ENCODE measurements at regions not wholly inside any gene's neighbourhood (a gene's known extent, or its start where the extent isn't known, plus 50 kb on each side); places are given as distances from the start of the nearest gene placed in this dataset.

DNA sequence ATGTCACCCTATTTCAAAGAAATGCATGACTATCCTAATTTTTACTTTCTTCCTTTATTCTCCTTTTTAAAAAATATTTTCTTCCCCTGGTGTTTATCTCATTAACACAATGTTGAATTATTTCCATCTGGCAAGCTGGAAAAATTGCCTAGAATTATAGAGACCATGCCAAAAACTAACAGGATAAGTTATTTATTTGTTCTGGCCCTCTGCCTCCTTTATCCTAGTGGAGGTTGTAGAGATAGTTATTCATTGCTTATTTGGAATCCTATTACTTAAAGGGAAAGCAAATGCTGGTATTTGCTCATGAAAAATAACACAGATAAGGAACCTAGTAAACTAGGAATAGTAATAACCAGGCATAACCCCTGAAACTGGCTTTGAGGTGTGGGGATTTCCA is 684.9 kb upstream of the KIF2B start:
- in situ Hi-C loops (cut with MboI; ENCODE audit: low sequenced_read_pairs in 4 of 4) (loop anchor here in 1 of 4 donors (10.0 to 25.0 kb wide), 2 partner anchors 47 to 551 kb away; no protein-coding TSS in a partner anchor), intact Hi-C loops (cut with DNase I; ENCODE audit: low total_unique reads) (no loop called here)
- no peak overlapping the region for H3K27ac ChIP-seq
- H3K4me3 ChIP-seq, result no peak overlapping the region
- H3K27me3 ChIP-seq, result no peaks in the 10 kb centered on the region
- ATAC-seq (no peak), DNase-seq (no peak)
- no peaks in the 10 kb centered on the region for H3K9me3 ChIP-seq
- TF ChIP-seq, protein P1, sequence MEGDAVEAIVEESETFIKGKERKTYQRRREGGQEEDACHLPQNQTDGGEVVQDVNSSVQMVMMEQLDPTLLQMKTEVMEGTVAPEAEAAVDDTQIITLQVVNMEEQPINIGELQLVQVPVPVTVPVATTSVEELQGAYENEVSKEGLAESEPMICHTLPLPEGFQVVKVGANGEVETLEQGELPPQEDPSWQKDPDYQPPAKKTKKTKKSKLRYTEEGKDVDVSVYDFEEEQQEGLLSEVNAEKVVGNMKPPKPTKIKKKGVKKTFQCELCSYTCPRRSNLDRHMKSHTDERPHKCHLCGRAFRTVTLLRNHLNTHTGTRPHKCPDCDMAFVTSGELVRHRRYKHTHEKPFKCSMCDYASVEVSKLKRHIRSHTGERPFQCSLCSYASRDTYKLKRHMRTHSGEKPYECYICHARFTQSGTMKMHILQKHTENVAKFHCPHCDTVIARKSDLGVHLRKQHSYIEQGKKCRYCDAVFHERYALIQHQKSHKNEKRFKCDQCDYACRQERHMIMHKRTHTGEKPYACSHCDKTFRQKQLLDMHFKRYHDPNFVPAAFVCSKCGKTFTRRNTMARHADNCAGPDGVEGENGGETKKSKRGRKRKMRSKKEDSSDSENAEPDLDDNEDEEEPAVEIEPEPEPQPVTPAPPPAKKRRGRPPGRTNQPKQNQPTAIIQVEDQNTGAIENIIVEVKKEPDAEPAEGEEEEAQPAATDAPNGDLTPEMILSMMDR (IDR thresholded peaks at IDR 0.05 in 4 of 5, conservative IDR thresholded peaks at IDR 0.05 in 1 of 5), result no peak
- TF ChIP-seq POLR2A (IDR thresholded peaks at IDR 0.05), result no peak
- H3K36me3 ChIP-seq, result no peaks in the 10 kb centered on the region
- peaks cover 9 to 15% of the 10 kb centered on the region in 2 donors for H3K4me1 ChIP-seq

DNA sequence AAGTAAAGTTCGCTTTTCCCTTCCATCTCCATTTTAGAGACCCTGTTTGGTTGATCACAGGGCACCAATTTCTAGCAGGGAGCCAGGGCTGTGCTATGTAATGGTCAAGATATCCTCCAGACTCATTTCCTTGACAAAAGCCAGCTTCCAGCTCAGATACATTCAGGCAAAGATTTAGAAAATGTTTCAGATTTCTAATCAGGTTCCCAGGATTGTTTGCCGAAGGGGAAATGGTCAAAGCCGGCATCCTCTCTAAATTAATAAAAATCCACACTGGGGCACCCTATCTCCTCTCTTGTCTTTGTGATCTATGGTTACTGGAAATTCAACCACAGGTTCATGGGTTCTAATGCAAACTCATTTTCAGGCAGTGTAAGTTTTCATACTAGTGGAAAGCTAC is 686.8 kb upstream of the KIF2B start:
- ATAC-seq, result no peak

DNA sequence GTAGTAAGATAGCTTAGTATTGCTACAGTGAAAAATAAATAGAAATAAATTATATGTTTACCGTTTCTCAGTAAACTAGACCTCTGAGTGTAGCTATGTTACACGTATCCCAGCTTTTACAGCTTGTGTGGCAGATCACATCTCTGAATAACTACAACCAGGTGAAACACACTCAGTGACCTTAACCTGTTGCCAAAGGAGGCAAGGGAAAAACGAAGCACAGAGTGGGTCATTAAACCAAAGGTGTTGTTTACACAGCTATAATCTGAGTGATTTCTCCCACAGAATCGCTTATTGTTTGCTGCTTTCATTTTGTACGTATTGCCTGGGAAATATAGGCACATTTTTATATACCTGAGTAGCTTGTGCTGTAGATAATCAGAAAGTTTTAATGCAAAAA is 688.2 kb upstream of the KIF2B start:
- intact Hi-C loops (cut with DNase I; ENCODE audit: low total_unique reads), result no loop called here

More for the DNA sequence above, 686.8 kb upstream of the KIF2B start:
- Histone ChIP-seq H3K27ac (no peak overlapping the region), H3K4me1 (peaks cover 11 to 15% of the 10 kb centered on the region in 2 donors), H3K9me3 (no peaks in the 10 kb centered on the region), H3K27me3 (no peaks in the 10 kb centered on the region), H3K36me3 (no peaks in the 10 kb centered on the region), H3K4me3 (no peak overlapping the region)
- in situ Hi-C loops (cut with MboI; ENCODE audit: low sequenced_read_pairs in 4 of 4), result loop anchor here in 1 of 4 donors (10.0 to 25.0 kb wide), 2 partner anchors 49 to 549 kb away; no protein-coding TSS in a partner anchor
- no peak for TF ChIP-seq POLR2A (IDR thresholded peaks at IDR 0.05)
- TF ChIP-seq, protein P1 (IDR thresholded peaks at IDR 0.05 in 4 of 5, conservative IDR thresholded peaks at IDR 0.05 in 1 of 5), result no peak
- intact Hi-C loops (cut with DNase I; ENCODE audit: low total_unique reads), result no loop called here
- no peak for DNase-seq

DNA sequence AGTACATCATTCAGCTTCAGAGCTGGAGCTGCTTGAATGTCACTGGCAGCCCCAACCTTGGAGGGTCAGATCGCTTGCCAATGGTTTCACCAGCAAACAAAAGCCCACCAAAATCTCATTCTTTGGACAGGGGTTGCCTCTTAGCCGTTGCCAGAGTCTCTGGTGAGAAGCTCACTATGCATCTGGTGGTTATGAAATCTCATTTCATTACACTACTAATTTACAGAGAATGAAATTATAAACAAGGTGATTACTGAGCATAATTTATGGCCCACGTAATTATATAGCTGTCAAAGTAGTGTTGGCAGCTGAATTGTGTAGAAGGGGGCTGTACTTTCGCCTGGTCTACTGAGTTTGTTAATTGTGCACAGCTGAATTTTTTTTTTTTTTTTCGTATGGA is 688.9 kb upstream of the KIF2B start:
- intact Hi-C loops (cut with DNase I; ENCODE audit: low total_unique reads), result no loop called here
- TF ChIP-seq, protein P1 (IDR thresholded peaks at IDR 0.05 in 4 of 5, conservative IDR thresholded peaks at IDR 0.05 in 1 of 5), result no peak
- TF ChIP-seq POLR2A (IDR thresholded peaks at IDR 0.05), result no peak
- DNase-seq (no peak), ATAC-seq (no peak)
- H3K27ac ChIP-seq, result no peak overlapping the region
- H3K9me3 ChIP-seq, result no peaks in the 10 kb centered on the region
- no peaks in the 10 kb centered on the region for H3K27me3 ChIP-seq
- no peak overlapping the region for H3K4me3 ChIP-seq
- no peaks in the 10 kb centered on the region for H3K36me3 ChIP-seq
- peaks cover 11 to 15% of the 10 kb centered on the region in 2 donors for H3K4me1 ChIP-seq
- in situ Hi-C loops (cut with MboI; ENCODE audit: low sequenced_read_pairs in 4 of 4), result loop anchor here in 1 of 4 donors (10.0 to 25.0 kb wide), 2 partner anchors 51 to 547 kb away; no protein-coding TSS in a partner anchor

More for the DNA sequence above, 688.2 kb upstream of the KIF2B start:
- H3K27ac ChIP-seq, result no peak overlapping the region
- no peak overlapping the region for H3K4me3 ChIP-seq
- TF ChIP-seq, protein P1 (IDR thresholded peaks at IDR 0.05 in 4 of 5, conservative IDR thresholded peaks at IDR 0.05 in 1 of 5), result no peak
- TF ChIP-seq POLR2A (IDR thresholded peaks at IDR 0.05), result no peak
- peaks cover 11 to 15% of the 10 kb centered on the region in 2 donors for H3K4me1 ChIP-seq
- no peaks in the 10 kb centered on the region for H3K9me3 ChIP-seq
- no peaks in the 10 kb centered on the region for H3K36me3 ChIP-seq
- no peaks in the 10 kb centered on the region for H3K27me3 ChIP-seq
- in situ Hi-C loops (cut with MboI; ENCODE audit: low sequenced_read_pairs in 4 of 4), result loop anchor here in 1 of 4 donors (10.0 to 25.0 kb wide), 2 partner anchors 50 to 547 kb away; no protein-coding TSS in a partner anchor
- ATAC-seq, result no peak
- DNase-seq, result no peak

DNA sequence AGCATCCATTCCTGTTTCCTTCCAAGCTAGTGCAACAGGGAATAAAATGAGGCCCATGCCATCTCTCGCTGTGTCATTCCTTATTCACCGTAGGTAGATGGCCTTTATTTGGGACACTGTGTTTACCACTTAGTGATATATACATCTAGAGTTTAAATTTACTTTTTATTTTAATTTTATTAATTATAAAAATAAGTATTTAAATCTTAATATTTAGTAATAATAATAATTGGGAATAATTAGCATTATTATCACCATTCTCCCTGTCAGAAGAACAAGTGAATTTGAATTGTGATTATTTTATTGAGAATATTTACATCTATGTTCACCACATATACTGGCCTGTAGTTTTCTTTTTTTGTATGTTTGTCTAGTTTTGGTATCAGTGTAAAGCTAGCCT is 692.9 kb upstream of the KIF2B start:
- Histone ChIP-seq H3K9me3 (no peaks in the 10 kb centered on the region), H3K27me3 (no peaks in the 10 kb centered on the region), H3K4me3 (no peak overlapping the region), H3K27ac (no peak overlapping the region), H3K36me3 (no peaks in the 10 kb centered on the region), H3K4me1 (peaks cover 7 to 15% of the 10 kb centered on the region in 2 donors)
- intact Hi-C loops (cut with DNase I; ENCODE audit: low total_unique reads), result no loop called here
- in situ Hi-C loops (cut with MboI; ENCODE audit: low sequenced_read_pairs in 4 of 4), result loop anchor here in 1 of 4 donors (10.0 to 25.0 kb wide), 2 partner anchors 55 to 543 kb away; no protein-coding TSS in a partner anchor
- TF ChIP-seq, protein P1 (IDR thresholded peaks at IDR 0.05 in 4 of 5, conservative IDR thresholded peaks at IDR 0.05 in 1 of 5), result no peak
- no peak for TF ChIP-seq POLR2A (IDR thresholded peaks at IDR 0.05)
- DNase-seq, result no peak
- no peak for ATAC-seq
